H1 (cell line): ENCODE measurements at regions not wholly inside any gene's neighbourhood (a gene's known extent, or its start where the extent isn't known, plus 50 kb on each side); places are given as distances from the start of the nearest gene placed in this dataset.
"Not testable (repeated sequence)": the region's sequence is repeated elsewhere in the genome, so short reads cannot be mapped to it uniquely, and the experiment has no call there.

ENCODE experiments used
- CTCF ChIA-PET: fragments of 300-600 bp; sonication (Branson Sonifier 250); formaldehyde crosslinking; loops from one replicate; lab custom pipeline; 2021; ENCODE audit not compliant: partially characterized antibody; lab: Charles Lee
- POLR2A ChIA-PET: fragments of 300-600 bp; sonication (Branson Sonifier 250); formaldehyde crosslinking; loops from one replicate; lab custom pipeline; 2021; ENCODE audit warnings: inconsistent platforms; ENCODE audit not compliant: partially characterized antibody; lab: Charles Lee
- DNase-seq, 2 experiments: peaks; one replicate each; pipeline versions ENCODE4 v3.0.0 to v3.0.0-alpha.2; 2010 to 2022; ENCODE audit warnings: low spot score in 2 of 2, low read depth in 1 of 2, mixed read lengths in 1 of 2
- FAIRE-seq: peaks from 2 replicates; lab custom pipeline; 2011; peaks lifted over from hg19 to GRCh38; lab: Jason Lieb, UNC
- H2AFZ ChIP-seq: 2 replicates; pipeline ENCODE4 v1.8.1; 2012; ENCODE audit warnings: low read length, inconsistent platforms
- H2AK5ac ChIP-seq: 2 replicates; pipeline ENCODE4 v1.6.1; 2013; ENCODE audit warnings: low read depth, low read length
- H2BK120ac ChIP-seq: replicated peaks from 2 replicates; pipeline ENCODE3; 2013; ENCODE audit warnings: low read depth, low read length, inconsistent platforms
- H2BK12ac ChIP-seq: 2 replicates; pipeline ENCODE4 v1.6.1; 2013; ENCODE audit warnings: low read depth, low read length
- H2BK15ac ChIP-seq: 2 replicates; pipeline ENCODE4 v1.6.1; 2013; ENCODE audit warnings: low read length
- H2BK20ac ChIP-seq: 2 replicates; pipeline ENCODE4 v1.6.1; 2013; ENCODE audit warnings: low read length
- H2BK5ac ChIP-seq: 2 replicates; pipeline ENCODE4 v1.6.1; 2013; ENCODE audit warnings: low read depth, low read length
- H3K14ac ChIP-seq: 2 replicates; pipeline ENCODE4 v1.6.1; 2013; ENCODE audit warnings: inconsistent platforms; ENCODE audit not compliant: insufficient read length
- H3K18ac ChIP-seq: 2 replicates; pipeline ENCODE4 v1.6.1; 2013; ENCODE audit warnings: low read length; ENCODE audit errors: extremely low read depth
- H3K23ac ChIP-seq: 2 replicates; pipeline ENCODE4 v1.6.1; 2013; ENCODE audit warnings: inconsistent platforms; ENCODE audit not compliant: insufficient read length
- H3K23me2 ChIP-seq: 2 replicates; pipeline ENCODE4 v1.6.1; 2013; ENCODE audit warnings: low read depth, low read length
- H3K27ac ChIP-seq: 2 replicates; pipeline ENCODE4 v1.6.1; 2011; ENCODE audit warnings: low read depth, low read length, inconsistent platforms
- H3K27me3 ChIP-seq, 4 experiments: replicated peaks in 1 of 4; 1 replicate in 1 of 4; 2 replicates in 3 of 4; pipeline versions ENCODE4 v1.6.1 to v1.8.1; 2011 to 2013; ENCODE audit warnings: low read length in 3 of 4, mild to moderate bottlenecking in 3 of 4, inconsistent platforms in 2 of 4, mixed read lengths in 2 of 4, moderate library complexity in 1 of 4; ENCODE audit not compliant: control insufficient read depth in 3 of 4, insufficient read depth in 3 of 4; ENCODE audit errors: extremely low read depth in 1 of 4
- H3K36me3 ChIP-seq, 4 experiments: 2 replicates each; pipeline versions ENCODE4 v1.6.1 to v1.8.1; 2011 to 2013; ENCODE audit warnings: mild to moderate bottlenecking in 4 of 4, low read length in 3 of 4, moderate library complexity in 2 of 4, control low read depth in 1 of 4, inconsistent platforms in 1 of 4; ENCODE audit not compliant: insufficient read depth in 4 of 4, control insufficient read depth in 2 of 4
- H3K4ac ChIP-seq: replicated peaks from 2 replicates; pipeline ENCODE3; 2013; ENCODE audit warnings: low read length, low read depth, mixed read lengths, inconsistent platforms; ENCODE audit not compliant: insufficient read length
- H3K4me1 ChIP-seq, 4 experiments: replicated peaks in 1 of 4; 1 replicate in 1 of 4; 2 replicates in 3 of 4; pipeline versions ENCODE4 v1.6.1 to v1.8.1; 2011 to 2013; ENCODE audit warnings: low read length in 3 of 4, inconsistent platforms in 2 of 4, mixed read lengths in 1 of 4; ENCODE audit not compliant: insufficient read depth in 4 of 4, control insufficient read depth in 3 of 4
- H3K4me2 ChIP-seq, 2 experiments: 2 replicates each; pipeline versions ENCODE4 v1.6.1 to v1.8.1; 2011 to 2013; ENCODE audit warnings: low read depth in 2 of 2, low read length in 2 of 2, control low read depth in 1 of 2, inconsistent platforms in 1 of 2, mild to moderate bottlenecking in 1 of 2; ENCODE audit not compliant: insufficient read depth in 1 of 2
- H3K4me3 ChIP-seq, 4 experiments: fragments of 200-600, 300-600 bp in 1 of 4; sonication (generic), shearing (Covaris generic), sonication (Bioruptor Twin) in 1 of 4; 2 replicates each; pipeline versions ENCODE4 v1.5.1 to v1.8.1; 2011 to 2016; ENCODE audit warnings: low read length in 4 of 4, low read depth in 3 of 4, control low read depth in 2 of 4, inconsistent platforms in 2 of 4, mild to moderate bottlenecking in 2 of 4, mixed read lengths in 1 of 4, moderate library complexity in 1 of 4; ENCODE audit not compliant: insufficient read depth in 2 of 4; ENCODE audit errors: extremely low read depth in 1 of 4
- H3K56ac ChIP-seq: replicated peaks from 2 replicates; pipeline ENCODE3; 2013; ENCODE audit warnings: low read depth, mild to moderate bottlenecking, mixed read lengths, low read length, inconsistent platforms; ENCODE audit not compliant: insufficient read length
- H3K79me1 ChIP-seq: 2 replicates; pipeline ENCODE4 v1.6.1; 2013; ENCODE audit warnings: low read depth, low read length, control low read depth
- H3K79me2 ChIP-seq, 2 experiments: 2 replicates each; pipeline versions ENCODE4 v1.6.1 to v1.8.1; 2012 to 2013; ENCODE audit warnings: low read length in 2 of 2, mild to moderate bottlenecking in 2 of 2, inconsistent platforms in 1 of 2; ENCODE audit not compliant: insufficient read depth in 2 of 2, control insufficient read depth in 1 of 2
- H3K9ac ChIP-seq, 4 experiments: replicated peaks in 1 of 4; 1 replicate in 1 of 4; 2 replicates in 3 of 4; pipeline versions ENCODE4 v1.6.1 to v1.8.1; 2011 to 2013; ENCODE audit warnings: low read depth in 3 of 4, low read length in 3 of 4, control low read depth in 2 of 4, mild to moderate bottlenecking in 2 of 4, moderate library complexity in 2 of 4, inconsistent platforms in 1 of 4; ENCODE audit errors: extremely low read depth in 1 of 4
- H3K9me3 ChIP-seq, 2 experiments: 2 replicates each; pipeline versions ENCODE4 v1.6.1 to v1.8.1; 2012 to 2013; ENCODE audit warnings: mild to moderate bottlenecking in 2 of 2, moderate library complexity in 2 of 2, control low read depth in 1 of 2, inconsistent platforms in 1 of 2, low read depth in 1 of 2, low read length in 1 of 2, mixed read lengths in 1 of 2; ENCODE audit not compliant: insufficient read depth in 2 of 2
- H4K20me1 ChIP-seq, 2 experiments: replicated peaks in 1 of 2; 2 replicates each; pipeline versions ENCODE3 to v1.8.1; 2011 to 2013; ENCODE audit warnings: inconsistent platforms in 2 of 2, low read length in 2 of 2, mild to moderate bottlenecking in 1 of 2; ENCODE audit not compliant: insufficient read depth in 2 of 2, control insufficient read depth in 1 of 2
- H4K5ac ChIP-seq: 2 replicates; pipeline ENCODE4 v1.6.1; 2013; ENCODE audit warnings: low read length, low read depth, mixed read lengths, inconsistent platforms; ENCODE audit not compliant: insufficient read length
- H4K8ac ChIP-seq: 2 replicates; pipeline ENCODE4 v1.8.0; 2013; ENCODE audit warnings: mild to moderate bottlenecking, moderate library complexity, low read length, inconsistent platforms; ENCODE audit not compliant: insufficient read depth; ENCODE audit errors: extremely low read depth
- H4K91ac ChIP-seq: replicated peaks from 2 replicates; pipeline ENCODE3; 2013; ENCODE audit warnings: low read length, mixed read lengths, inconsistent platforms; ENCODE audit not compliant: insufficient read length
- WGBS, 2 experiments: shearing (Covaris generic) in 1 of 2; methylation state at CpG; one replicate each; pipeline versions ENCODE4 v1.1.6 to v1.1.7; 2013 to 2015; ENCODE audit warnings: low lambda C conversion rate in 2 of 2, mixed read lengths in 2 of 2, inconsistent platforms in 1 of 2, low coverage in 1 of 2, missing lambda C conversion rate in 1 of 2; ENCODE audit not compliant: insufficient replicate concordance in 2 of 2, insufficient coverage in 1 of 2, insufficient read length in 1 of 2; ENCODE audit errors: extremely low coverage in 1 of 2, missing lambda C conversion rate in 1 of 2; 5-methylcytosine and 5-hydroxymethylcytosine counted together

GRCh38 chr9:85808329-85808728 is 66.6 kb upstream of the AGTPBP1 start:
- DNase-seq, result not testable (repeated sequence)

DNA sequence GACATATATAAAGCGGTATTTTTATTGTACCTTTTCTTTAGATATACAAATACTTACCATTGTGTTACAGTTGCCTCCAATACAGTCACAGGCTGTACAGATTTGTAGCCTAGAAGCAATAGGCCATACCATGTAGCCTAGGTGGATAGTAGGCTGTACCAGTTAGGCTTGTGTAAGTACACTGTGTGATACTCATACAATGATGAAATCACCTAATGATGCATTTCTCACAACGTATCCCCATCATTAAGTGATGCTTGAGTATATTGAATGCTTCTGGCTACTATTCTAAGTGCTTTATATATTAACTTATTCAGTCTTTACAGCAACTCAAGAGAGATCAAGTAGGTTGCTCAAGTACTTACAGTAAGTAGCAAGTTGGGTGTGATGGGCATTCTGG is 71.6 kb upstream of the AGTPBP1 start:
- CTCF ChIA-PET, result interaction anchor here (0.6 kb wide), 1 partner anchor 453 kb away, joined by 3 read pairs; no protein-coding TSS in a partner anchor
- H3K23ac ChIP-seq, H3K79me2 ChIP-seq, H4K5ac ChIP-seq, DNase-seq, H3K18ac ChIP-seq, H3K79me1 ChIP-seq, POLR2A ChIA-PET, H3K27me3 ChIP-seq, H3K4me1 ChIP-seq, H2AK5ac ChIP-seq, H2BK12ac ChIP-seq, H3K4ac ChIP-seq, H2BK15ac ChIP-seq, H3K4me2 ChIP-seq, H3K36me3 ChIP-seq, H3K4me3 ChIP-seq, H2BK5ac ChIP-seq, H3K14ac ChIP-seq, H3K9me3 ChIP-seq, H4K20me1 ChIP-seq, H4K91ac ChIP-seq, H2BK120ac ChIP-seq, H3K27ac ChIP-seq, FAIRE-seq, H4K8ac ChIP-seq, H3K56ac ChIP-seq, H2AFZ ChIP-seq, H3K9ac ChIP-seq, H3K23me2 ChIP-seq, H2BK20ac ChIP-seq: not testable (repeated sequence)
- WGBS, 2 experiments, result 84% methylated on average over 2 of the region's 2 CpGs; no CpG with 5 or more reads in 1 of the 2 experiments

More at GRCh38 chr9:85808329-85808728, 66.6 kb upstream of the AGTPBP1 start:
- H2BK12ac ChIP-seq, H3K18ac ChIP-seq, H3K56ac ChIP-seq, H3K9me3 ChIP-seq, H3K79me1 ChIP-seq, H4K20me1 ChIP-seq, H3K4me2 ChIP-seq, H2AFZ ChIP-seq, H3K79me2 ChIP-seq, H3K27ac ChIP-seq, FAIRE-seq, H4K91ac ChIP-seq, H3K23me2 ChIP-seq, H3K27me3 ChIP-seq, H3K4me3 ChIP-seq, H2BK120ac ChIP-seq, H3K36me3 ChIP-seq, H2BK5ac ChIP-seq, H3K9ac ChIP-seq, H4K8ac ChIP-seq, H2AK5ac ChIP-seq, H2BK20ac ChIP-seq, H2BK15ac ChIP-seq, H3K14ac ChIP-seq, POLR2A ChIA-PET, H4K5ac ChIP-seq, H3K4me1 ChIP-seq, H3K4ac ChIP-seq, H3K23ac ChIP-seq: not testable (repeated sequence)
- WGBS, 2 experiments, result 93% methylated on average over 2 of the region's 2 CpGs; no CpG with 5 or more reads in 1 of the 2 experiments
- CTCF ChIA-PET, result interaction anchor here (1.1 kb wide), 1 partner anchor 195 kb away, joined by 5 read pairs; no protein-coding TSS in a partner anchor
